Upper lobe of right lung (tissue), 1 donor: ENCODE measurements at regions not wholly inside any gene's neighbourhood (a gene's known extent, or its start where the extent isn't known, plus 50 kb on each side); places are given as distances from the start of the nearest gene placed in this dataset.
A peak's percentile ranks its signal among the peaks of the same experiment; 100 is the strongest.

Source experiments
- ATAC-seq: fragments of 200-7000 bp; cut with Tn5 transposase; one replicate; pipeline ENCODE4 v1.9.1; 2020; ENCODE audit warnings: mild to moderate bottlenecking, moderate library complexity
- DNase-seq: peaks from one replicate; pipeline ENCODE4 v3.0.0-alpha.2; 2020
- H3K27ac ChIP-seq: fragments of 200-600 bp; one replicate; pipeline ENCODE4 v1.8.0; 2022
- H3K27me3 ChIP-seq: fragments of 200-600 bp; one replicate; pipeline ENCODE4 v1.8.0; 2022; ENCODE audit warnings: mild to moderate bottlenecking
- H3K36me3 ChIP-seq: fragments of 200-600 bp; one replicate; pipeline ENCODE4 v1.8.0; 2022
- H3K4me1 ChIP-seq: fragments of 200-600 bp; one replicate; pipeline ENCODE4 v1.8.0; 2022
- H3K4me3 ChIP-seq: fragments of 200-600 bp; one replicate; pipeline ENCODE4 v1.8.0; 2022; ENCODE audit warnings: mild to moderate bottlenecking
- H3K9me3 ChIP-seq: fragments of 200-600 bp; one replicate; pipeline ENCODE4 v1.8.0; 2022
- intact Hi-C: fragments of 100-400 bp; cut with DNase I; formaldehyde crosslinking; loops from one replicate; pipeline ENCODE4 v1.11.0; 2022
- TF ChIP-seq, protein P1 (sequence below): fragments of 200-600 bp; IDR thresholded peaks from one replicate; pipeline ENCODE4 v1.8.0; 2022; ENCODE audit warnings: antibody characterized with exemption
- donor health status: DM: no; HTN: yes; CAD: no; lungs with severe emphysema.

GRCh38 chr3:140752499-140752898, 74.6 kb downstream of the TRIM42 start:
- H3K36me3 ChIP-seq: no peaks in the 10 kb centered on the region

GRCh38 chr3:140753865-140754754, 76.2 kb downstream of the TRIM42 start:
- TF ChIP-seq, protein P1, sequence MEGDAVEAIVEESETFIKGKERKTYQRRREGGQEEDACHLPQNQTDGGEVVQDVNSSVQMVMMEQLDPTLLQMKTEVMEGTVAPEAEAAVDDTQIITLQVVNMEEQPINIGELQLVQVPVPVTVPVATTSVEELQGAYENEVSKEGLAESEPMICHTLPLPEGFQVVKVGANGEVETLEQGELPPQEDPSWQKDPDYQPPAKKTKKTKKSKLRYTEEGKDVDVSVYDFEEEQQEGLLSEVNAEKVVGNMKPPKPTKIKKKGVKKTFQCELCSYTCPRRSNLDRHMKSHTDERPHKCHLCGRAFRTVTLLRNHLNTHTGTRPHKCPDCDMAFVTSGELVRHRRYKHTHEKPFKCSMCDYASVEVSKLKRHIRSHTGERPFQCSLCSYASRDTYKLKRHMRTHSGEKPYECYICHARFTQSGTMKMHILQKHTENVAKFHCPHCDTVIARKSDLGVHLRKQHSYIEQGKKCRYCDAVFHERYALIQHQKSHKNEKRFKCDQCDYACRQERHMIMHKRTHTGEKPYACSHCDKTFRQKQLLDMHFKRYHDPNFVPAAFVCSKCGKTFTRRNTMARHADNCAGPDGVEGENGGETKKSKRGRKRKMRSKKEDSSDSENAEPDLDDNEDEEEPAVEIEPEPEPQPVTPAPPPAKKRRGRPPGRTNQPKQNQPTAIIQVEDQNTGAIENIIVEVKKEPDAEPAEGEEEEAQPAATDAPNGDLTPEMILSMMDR: no peak
- no peaks in the 10 kb centered on the region for H3K4me1 ChIP-seq
- DNase-seq (no peak), ATAC-seq (no peak)
- no peak overlapping the region for H3K27ac ChIP-seq
- H3K36me3 ChIP-seq: no peaks in the 10 kb centered on the region
- no peak overlapping the region for H3K4me3 ChIP-seq
- H3K9me3 ChIP-seq: no peaks in the 10 kb centered on the region
- H3K27me3 ChIP-seq: no peaks in the 10 kb centered on the region
- intact Hi-C loops: no loop called here

More at GRCh38 chr3:140752499-140752898, 74.6 kb downstream of the TRIM42 start:
- DNase-seq (no peak), ATAC-seq (no peak)
- Histone ChIP-seq H3K27me3 (no peaks in the 10 kb centered on the region), H3K9me3 (no peaks in the 10 kb centered on the region), H3K4me3 (no peak overlapping the region), H3K4me1 (no peaks in the 10 kb centered on the region), H3K27ac (no peak overlapping the region)
- intact Hi-C loops: no loop called here
- TF ChIP-seq, protein P1: no peak

DNA sequence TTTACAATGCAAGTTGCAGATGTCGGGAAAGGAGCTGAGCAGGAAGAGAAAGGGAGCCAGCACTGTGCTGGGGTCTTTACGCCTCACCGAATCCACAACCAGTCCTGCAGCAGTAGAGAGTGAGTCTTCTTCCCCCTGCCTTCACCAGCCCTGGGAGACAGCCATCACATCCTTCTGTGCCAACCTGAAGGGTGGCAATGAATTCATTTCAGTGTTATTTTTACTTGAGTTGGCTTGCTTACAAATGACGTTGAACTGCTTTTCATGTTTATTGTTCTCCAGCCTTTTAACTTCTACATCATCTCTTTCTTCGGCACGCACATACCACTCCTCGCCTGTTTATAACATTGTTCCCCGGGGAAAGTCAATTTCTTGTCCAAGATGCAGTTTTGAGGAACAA, 77.1 kb downstream of the TRIM42 start:
- intact Hi-C loops: no loop called here
- no peak for ATAC-seq

GRCh38 chr3:140756240-140757016, 78.6 kb downstream of the TRIM42 start:
- Histone ChIP-seq H3K27ac (no peak overlapping the region), H3K27me3 (no peaks in the 10 kb centered on the region), H3K9me3 (no peaks in the 10 kb centered on the region), H3K36me3 (no peaks in the 10 kb centered on the region), H3K4me1 (no peaks in the 10 kb centered on the region), H3K4me3 (no peak overlapping the region)
- TF ChIP-seq, protein P1: no peak
- DNase-seq (no peak), ATAC-seq (no peak)
- intact Hi-C loops: no loop called here

More for the DNA sequence above, 77.1 kb downstream of the TRIM42 start:
- Histone ChIP-seq H3K27ac (no peak overlapping the region), H3K4me1 (no peaks in the 10 kb centered on the region), H3K9me3 (no peaks in the 10 kb centered on the region), H3K27me3 (no peaks in the 10 kb centered on the region), H3K4me3 (no peak overlapping the region), H3K36me3 (no peaks in the 10 kb centered on the region)
- DNase-seq: no peak
- TF ChIP-seq, protein P1: no peak

GRCh38 chr3:140758791-140759444, 81.1 kb downstream of the TRIM42 start:
- ATAC-seq: peak; percentile 63
- Histone ChIP-seq H3K27ac (no peak overlapping the region), H3K4me3 (no peak overlapping the region), H3K27me3 (no peaks in the 10 kb centered on the region), H3K9me3 (no peaks in the 10 kb centered on the region), H3K4me1 (no peaks in the 10 kb centered on the region), H3K36me3 (no peaks in the 10 kb centered on the region)
- intact Hi-C loops: no loop called here
- TF ChIP-seq, protein P1: no peak
- DNase-seq: no peak
